Inflammatory macrophage treated with lipopolysaccharide for 1 hour (primary cell): ENCODE measurements at regions not wholly inside any gene's neighbourhood (a gene's known extent, or its start where the extent isn't known, plus 50 kb on each side); places are given as distances from the start of the nearest gene placed in this dataset.
"Not testable (repeated sequence)": the region's sequence is repeated elsewhere in the genome, so short reads cannot be mapped to it uniquely, and the experiment has no call there.

Experiments used
- DNase-seq, 2 donors: peaks; one replicate each; pipeline ENCODE4 v3.0.0-alpha.2; 2020 to 2022

DNA sequence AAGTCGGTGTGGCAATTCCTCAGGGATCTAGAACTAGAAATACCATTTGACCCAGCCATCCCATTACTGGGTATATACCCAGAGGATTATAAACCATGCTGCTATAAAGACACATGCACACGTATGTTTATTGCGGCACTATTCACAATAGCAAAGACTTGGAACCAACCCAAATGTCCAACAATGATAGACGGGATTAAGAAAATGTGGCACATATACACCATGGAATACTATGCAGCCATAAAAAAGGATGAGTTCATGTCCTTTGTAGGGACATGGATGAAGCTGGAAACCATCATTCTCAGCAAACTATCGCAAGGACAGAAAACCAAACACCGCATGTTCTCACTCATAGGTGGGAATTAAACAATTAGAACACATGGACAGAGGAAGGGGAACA is 80.6 kb upstream of the ST3GAL5 start:
- not testable (repeated sequence) for DNase-seq

DNA sequence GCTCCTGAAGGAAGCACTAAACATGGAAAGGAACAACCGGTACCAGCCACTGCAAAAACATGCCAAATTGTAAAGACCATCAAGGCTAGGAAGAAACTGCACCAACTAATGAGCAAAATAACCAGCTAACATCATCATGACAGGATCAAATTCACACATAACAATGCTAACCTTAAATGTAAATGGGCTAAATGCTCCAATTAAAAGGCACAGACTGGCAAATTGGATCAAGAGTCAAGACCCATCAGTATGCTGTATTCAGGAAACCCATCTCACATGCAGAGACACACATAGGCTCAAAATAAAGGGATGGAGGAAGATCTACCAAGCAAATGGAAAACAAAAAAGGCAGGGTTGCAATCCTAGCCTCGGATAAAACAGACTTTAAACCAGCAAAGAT is 77.0 kb upstream of the ST3GAL5 start:
- not testable (repeated sequence) for DNase-seq

DNA sequence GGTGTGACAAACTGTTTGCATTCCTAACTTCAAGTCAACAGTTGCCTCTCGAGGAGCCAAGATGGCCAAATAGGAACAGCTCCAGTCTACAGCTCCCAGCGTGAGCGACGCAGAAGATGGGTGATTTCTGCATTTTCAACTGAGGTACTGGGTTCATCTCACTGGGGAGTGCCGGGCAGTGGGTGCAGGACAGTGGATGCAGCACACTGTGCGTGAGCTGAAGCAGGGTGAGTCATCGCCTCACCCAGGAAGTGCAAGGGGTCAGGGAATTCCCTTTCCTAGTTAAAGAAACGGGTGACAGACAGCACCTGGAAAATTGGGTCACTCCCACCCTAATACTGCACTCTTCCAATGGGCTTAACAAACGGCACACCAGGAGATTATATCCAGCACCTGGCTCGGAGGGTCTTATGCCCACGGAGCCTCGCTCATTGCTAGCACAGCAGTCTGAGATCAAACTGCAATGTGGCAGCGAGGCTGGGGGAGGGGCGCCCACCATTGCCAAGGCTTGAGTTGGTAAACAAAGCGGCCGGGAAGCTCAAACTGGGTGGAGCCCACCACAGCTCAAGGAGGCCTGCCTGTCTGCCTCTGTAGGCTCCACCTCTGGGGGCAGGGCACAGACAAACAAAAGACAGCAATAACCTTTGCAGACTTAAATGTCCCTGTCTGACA is 75.1 kb upstream of the ST3GAL5 start:
- peak; percentile 56 to 78 for DNase-seq

DNA sequence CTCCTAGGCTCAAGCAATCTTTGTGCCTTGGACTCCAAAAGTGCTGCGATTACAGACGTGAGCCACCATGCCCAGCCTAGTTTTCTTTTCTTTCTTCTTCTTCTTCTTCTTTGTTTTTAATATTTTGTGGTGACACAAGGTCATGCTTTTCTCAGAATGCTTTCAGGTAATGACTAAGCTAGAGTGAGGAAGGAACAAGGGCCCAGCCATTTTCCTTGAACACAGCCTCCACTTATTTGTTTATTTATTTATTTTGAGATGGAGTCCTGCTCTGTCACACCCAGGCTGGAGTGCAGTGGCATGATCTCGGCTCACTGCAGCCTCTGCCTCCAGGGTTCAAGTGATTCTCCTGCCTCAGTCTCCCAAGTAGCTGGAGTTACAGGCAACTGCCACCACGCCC is 74.3 kb upstream of the ST3GAL5 start:
- DNase-seq = no peak

DNA sequence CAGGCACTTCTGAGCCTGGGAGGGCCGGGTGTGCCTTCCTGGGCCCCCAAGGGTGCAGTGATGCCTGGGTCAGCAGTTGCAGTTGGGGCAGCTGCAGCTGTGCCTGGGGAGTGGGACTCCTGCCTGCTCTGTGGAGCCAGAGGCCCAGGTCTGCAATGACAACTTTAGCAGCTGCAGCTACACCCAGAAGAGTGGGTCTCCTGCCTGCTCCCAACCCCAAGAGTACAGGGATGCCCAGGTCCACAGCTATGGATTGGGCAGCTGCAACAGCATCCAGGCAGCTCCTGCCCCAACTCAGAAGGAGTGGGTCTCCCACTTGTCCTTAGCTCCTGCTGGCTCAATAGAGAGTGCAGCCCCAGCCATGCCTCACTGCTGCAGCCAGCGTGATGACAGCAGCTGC is 73.0 kb upstream of the ST3GAL5 start:
- no peak for DNase-seq

- DNase-seq = no peak
Measured at GRCh38 chr2:85961053-85961452, 72.3 kb upstream of the ST3GAL5 start.

DNA sequence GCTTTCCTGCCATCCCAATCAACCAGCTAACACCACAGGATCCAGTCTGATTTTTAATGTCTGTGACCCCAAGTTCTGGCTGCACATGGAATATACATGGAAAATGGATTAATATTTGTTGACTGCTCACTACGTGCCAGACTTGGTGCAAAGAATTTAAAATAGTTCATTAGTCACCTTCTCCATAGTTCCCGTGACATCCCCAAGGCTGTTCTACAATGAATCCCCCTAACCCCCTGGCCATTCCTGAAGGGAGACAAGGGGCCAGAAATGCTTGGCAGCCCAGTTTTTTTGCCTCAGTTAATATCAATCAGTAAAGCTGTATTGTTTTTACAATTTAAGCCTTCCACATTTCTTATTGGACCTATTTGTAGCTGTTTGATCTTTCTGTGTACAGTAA is 71.0 kb upstream of the ST3GAL5 start:
- DNase-seq = no peak

- DNase-seq = no peak
Measured at GRCh38 chr2:85959185-85959584, 70.4 kb upstream of the ST3GAL5 start.

DNA sequence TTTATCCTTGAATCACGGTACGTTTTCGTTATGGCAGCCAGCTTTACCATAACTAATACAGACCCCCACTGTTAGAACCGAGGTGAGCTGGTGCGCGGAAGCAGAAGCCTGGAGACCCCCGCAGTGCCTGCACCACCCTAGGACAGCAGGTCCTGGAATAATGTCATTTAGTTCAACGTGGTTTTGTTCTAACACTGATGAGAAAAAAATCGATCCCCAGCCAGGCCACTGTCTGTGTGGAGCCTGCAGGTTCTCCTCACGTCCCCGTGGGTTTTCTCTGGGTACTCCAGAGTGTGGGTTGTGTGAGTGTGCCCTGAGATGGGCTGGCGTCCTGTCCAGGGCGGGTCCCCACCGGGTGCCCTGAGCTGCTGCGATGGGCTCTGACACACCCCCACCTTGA is 69.9 kb upstream of the ST3GAL5 start:
- no peak for DNase-seq

DNA sequence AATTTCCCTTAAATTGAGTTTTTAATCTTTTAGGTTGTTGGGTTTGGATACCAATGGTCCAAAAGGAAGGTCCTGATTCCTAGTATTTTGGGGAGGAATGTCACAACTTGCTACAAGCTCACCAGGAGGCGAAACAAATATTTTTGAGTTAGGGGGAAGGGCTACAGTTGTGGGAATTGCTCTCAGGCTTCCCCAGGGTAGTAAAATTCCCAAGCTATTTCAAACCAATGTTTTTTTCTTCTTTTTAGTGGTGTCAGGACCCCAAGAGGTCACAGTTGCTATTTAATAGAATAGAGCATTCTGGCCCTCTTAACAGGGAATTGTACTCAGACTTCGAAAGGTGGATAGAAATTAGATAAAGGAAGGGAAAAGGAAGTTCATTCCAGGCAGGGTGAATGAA is 68.5 kb upstream of the ST3GAL5 start:
- no peak for DNase-seq

DNA sequence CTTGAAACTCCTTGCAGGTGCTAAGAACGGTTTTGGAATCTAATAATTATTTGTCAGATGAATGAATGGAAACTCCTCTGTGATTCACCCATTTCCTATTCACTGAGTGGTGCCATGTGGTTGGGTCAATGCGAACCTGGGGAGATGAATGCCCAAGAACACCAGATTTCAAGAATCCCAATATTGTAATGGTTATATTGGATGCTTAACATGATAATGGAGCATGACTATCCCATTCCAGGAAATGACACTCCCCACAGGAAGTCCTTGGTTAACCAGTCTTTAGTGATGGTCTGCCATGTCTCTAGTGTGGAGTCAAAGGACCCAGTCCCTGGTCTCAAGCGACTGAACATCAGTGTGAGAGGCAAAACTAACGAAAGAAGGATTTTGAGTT is 67.9 kb upstream of the ST3GAL5 start:
- DNase-seq = no peak

DNA sequence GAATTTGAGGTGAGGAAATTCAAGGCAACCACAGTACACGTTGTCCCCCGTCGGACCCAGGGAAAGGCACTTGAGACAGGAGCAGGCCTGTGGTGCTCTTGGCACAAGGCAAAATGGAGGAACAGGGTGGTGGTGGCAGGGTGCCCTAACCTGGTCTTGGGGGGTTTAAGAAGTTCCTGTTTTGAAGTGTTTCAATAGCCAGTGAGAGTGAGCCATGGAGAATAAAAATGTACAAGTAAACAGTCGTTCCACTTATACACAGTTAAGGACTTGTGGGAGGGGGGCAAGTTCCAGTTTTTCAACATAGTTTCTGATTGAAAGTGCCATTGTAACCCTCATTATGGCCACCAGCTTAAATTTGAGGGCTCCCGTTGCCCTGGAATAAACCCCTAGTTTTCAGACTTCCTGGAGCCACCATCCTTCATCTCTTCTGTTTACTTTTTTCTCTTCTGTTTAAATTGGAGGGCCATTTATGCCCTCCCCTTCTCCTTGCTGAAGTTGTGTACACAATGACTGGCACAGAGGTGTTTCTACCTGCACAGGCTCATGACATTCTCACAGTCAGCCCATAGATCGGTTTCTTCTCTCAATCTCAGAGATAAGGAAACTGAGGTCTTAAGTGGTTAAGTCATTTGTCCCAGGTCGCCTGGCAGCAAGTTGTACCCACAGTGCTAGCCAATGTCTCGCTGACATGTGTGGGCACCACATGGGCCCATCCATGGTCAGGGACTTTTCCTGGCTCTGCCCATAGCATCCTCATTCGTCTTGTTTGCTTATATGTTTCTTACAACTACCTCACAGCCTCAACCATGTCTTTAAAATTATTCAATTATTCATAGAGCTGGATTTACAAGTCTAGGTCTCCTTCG is 66.0 kb upstream of the ST3GAL5 start:
- no peak for DNase-seq

DNA sequence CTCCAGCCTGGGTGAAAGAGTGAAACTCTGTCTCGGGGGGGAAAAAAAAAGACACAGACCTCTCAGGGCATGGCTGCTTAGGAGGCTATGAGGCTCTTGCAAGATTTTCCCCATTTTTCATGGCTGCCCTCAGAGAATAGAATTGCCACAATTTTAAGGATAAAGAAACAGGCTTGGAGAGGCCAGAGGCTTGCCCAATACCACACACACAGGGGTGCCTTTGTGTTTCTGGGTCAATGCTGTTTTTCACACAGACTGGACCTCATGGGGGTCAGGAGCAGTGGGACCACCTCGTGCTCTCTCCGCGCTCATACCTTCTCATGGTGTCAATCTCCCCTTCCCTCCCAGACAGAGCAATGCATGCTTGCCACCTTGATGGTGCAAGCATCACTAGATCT is 65.4 kb upstream of the ST3GAL5 start:
- DNase-seq = no peak

DNA sequence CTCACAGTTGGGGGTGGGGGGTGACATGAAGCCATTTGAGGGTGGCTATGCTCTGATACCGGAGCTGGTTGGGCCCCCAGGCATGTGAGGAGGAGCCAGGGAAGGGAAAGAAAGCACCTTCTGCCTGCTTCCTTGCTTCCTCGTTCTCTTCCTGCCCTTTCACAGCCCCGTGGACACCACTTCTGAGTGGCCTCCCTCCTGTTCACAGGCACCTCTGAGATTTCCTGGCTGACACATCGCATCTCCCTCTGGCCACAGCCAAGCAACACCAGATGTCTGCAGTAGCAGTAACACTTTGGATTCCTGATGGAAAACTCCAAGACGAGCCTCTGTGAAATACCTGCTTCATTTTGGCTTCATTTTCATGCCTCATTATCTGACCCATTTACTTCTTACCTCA is 64.7 kb upstream of the ST3GAL5 start:
- no peak for DNase-seq

DNA sequence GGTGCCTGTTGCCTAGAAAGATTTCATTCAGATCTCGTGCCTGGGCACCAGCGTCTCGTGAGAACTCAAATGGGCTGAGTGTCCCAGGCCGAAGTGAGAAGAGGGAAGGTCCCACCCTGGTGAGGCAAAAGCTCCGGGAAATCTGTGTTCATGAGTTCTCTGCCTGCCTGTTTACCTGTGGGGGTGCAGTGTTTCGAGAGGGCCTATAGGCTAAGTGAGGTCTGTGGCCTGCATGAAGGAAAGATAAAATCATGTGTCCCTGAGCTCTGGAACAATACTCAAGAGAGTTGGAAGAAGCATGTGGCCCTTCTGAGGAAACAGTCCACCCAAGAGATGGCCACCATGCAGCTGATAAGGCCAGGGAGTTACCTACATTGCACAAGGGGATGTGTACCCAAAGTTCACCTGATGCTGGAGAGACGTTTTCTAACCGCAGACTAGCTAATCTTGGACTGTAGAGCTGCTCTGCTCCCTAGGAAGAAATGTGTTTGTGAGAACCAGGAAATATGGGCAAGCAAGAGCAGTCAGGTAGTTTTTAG is 63.5 kb upstream of the ST3GAL5 start:
- DNase-seq = no peak

- peak in 1 of 2 donors; percentile 20 for DNase-seq
Measured at GRCh38 chr2:85951351-85952067, 62.7 kb upstream of the ST3GAL5 start.

- DNase-seq = no peak
Measured at GRCh38 chr2:85950743-85951142, 62.0 kb upstream of the ST3GAL5 start.

DNA sequence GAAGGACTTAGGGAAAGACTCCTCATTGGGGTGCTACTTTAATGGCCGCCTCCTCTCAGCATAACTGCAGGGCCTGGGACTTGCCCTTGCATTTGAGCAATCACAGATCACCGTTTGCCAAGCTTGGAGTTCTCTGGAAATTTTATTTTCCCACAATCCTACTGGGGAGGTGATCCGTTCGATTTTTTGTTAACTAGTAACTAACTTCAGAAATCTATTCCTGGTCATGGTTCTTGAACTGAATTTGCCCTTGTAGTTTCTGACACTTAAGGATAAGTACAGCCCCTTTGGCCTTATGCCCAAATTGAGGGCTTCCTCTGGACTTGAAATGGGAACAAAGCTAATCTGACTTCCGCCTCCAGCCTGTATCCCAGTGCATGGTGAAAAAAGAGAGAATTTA is 60.5 kb upstream of the ST3GAL5 start:
- DNase-seq = peak; percentile 40 to 45

GRCh38 chr2:85947593-85947992 is 58.8 kb upstream of the ST3GAL5 start:
- no peak for DNase-seq

GRCh38 chr2:85945586-85945985 is 56.8 kb upstream of the ST3GAL5 start:
- no peak for DNase-seq

GRCh38 chr2:85945172-85945571 is 56.4 kb upstream of the ST3GAL5 start:
- DNase-seq = no peak

- no peak for DNase-seq
Measured at GRCh38 chr2:85942346-85942957, 53.7 kb upstream of the ST3GAL5 start.

DNA sequence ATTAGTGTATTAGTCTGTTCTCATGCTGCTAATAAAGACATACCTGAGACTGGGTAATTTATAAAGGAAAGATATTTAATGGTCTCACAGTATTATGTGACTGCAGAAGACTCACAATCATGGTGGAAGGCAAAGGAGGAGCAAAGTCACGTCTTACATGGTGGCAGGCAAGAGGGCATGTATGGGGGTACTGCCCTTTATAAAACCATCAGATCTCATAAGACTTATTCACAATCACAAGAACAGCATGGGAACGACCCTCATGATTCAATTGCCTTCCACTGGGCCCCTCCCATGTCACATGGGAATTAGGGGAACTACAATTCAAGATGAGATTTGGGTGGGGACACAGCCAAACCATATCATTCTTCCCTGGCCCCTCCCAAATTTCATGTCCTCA is 52.7 kb upstream of the ST3GAL5 start:
- DNase-seq = not testable (repeated sequence)
